ENCODE measurements at regions not wholly inside any gene's neighbourhood (a gene's known extent, or its start where the extent isn't known, plus 50 kb on each side); places are given as distances from the start of the nearest gene placed in this dataset.

GRCh38 chr3:194808640-194809097 lies 123.0 kb downstream of the FAM43A start:
- Mint-ChIP-seq H3K9me3 (no peaks in the 10 kb centered on the region), H3K4me1 (no peaks in the 10 kb centered on the region), H3K27ac (no peak overlapping the region), H3K36me3 (no peaks in the 10 kb centered on the region), H3K27me3 (peaks cover 12% of the 10 kb centered on the region), H3K4me3 (no peak overlapping the region)
- no peak for DNase-seq

GRCh38 chr3:194809382-194809781 lies 123.7 kb downstream of the FAM43A start:
- Mint-ChIP-seq H3K27me3 (peaks cover 9% of the 10 kb centered on the region), H3K9me3 (no peaks in the 10 kb centered on the region)

GRCh38 chr3:194810076-194810475 lies 124.4 kb downstream of the FAM43A start:
- no peaks in the 10 kb centered on the region for H3K36me3 Mint-ChIP-seq
- no peaks in the 10 kb centered on the region for H3K4me1 Mint-ChIP-seq
- peaks cover 8% of the 10 kb centered on the region for H3K27me3 Mint-ChIP-seq
- H3K9me3 Mint-ChIP-seq: no peaks in the 10 kb centered on the region
- no peak overlapping the region for H3K27ac Mint-ChIP-seq
- DNase-seq: no peak
- no peak overlapping the region for H3K4me3 Mint-ChIP-seq

More at GRCh38 chr3:194809382-194809781, 123.7 kb downstream of the FAM43A start:
- Mint-ChIP-seq H3K4me1 (no peaks in the 10 kb centered on the region), H3K27ac (no peak overlapping the region), H3K36me3 (no peaks in the 10 kb centered on the region), H3K4me3 (no peak overlapping the region)
- DNase-seq: no peak

- Mint-ChIP-seq H3K9me3 (no peaks in the 10 kb centered on the region), H3K36me3 (no peaks in the 10 kb centered on the region), H3K4me1 (no peaks in the 10 kb centered on the region), H3K27ac (no peak overlapping the region), H3K4me3 (no peak overlapping the region), H3K27me3 (peaks cover 4% of the 10 kb centered on the region)
- no peak for DNase-seq
Measured at GRCh38 chr3:194811118-194811517, 125.4 kb downstream of the FAM43A start.

- Mint-ChIP-seq H3K4me1 (no peaks in the 10 kb centered on the region), H3K4me3 (no peak overlapping the region), H3K36me3 (no peaks in the 10 kb centered on the region), H3K27ac (no peak overlapping the region), H3K9me3 (no peaks in the 10 kb centered on the region), H3K27me3 (no peaks in the 10 kb centered on the region)
- no peak for DNase-seq
Measured at GRCh38 chr3:194812176-194812575, 126.5 kb downstream of the FAM43A start.

GRCh38 chr3:194814878-194815357 lies 129.2 kb downstream of the FAM43A start:
- H3K9me3 Mint-ChIP-seq: no peaks in the 10 kb centered on the region
- H3K27me3 Mint-ChIP-seq: no peaks in the 10 kb centered on the region
- no peak overlapping the region for H3K27ac Mint-ChIP-seq
- H3K4me1 Mint-ChIP-seq: no peaks in the 10 kb centered on the region
- no peaks in the 10 kb centered on the region for H3K36me3 Mint-ChIP-seq
- DNase-seq: no peak
- H3K4me3 Mint-ChIP-seq: no peak overlapping the region

GRCh38 chr3:194816748-194817591 lies 131.3 kb downstream of the FAM43A start:
- Mint-ChIP-seq H3K9me3 (no peaks in the 10 kb centered on the region), H3K4me3 (no peak overlapping the region)
- DNase-seq: no peak

GRCh38 chr3:194817592-194817930 lies 131.9 kb downstream of the FAM43A start:
- Mint-ChIP-seq H3K36me3 (no peaks in the 10 kb centered on the region), H3K27me3 (no peaks in the 10 kb centered on the region), H3K9me3 (no peaks in the 10 kb centered on the region), H3K27ac (no peak overlapping the region), H3K4me3 (no peak overlapping the region), H3K4me1 (no peaks in the 10 kb centered on the region)
- no peak for DNase-seq

More at GRCh38 chr3:194816748-194817591, 131.3 kb downstream of the FAM43A start:
- H3K27me3 Mint-ChIP-seq: no peaks in the 10 kb centered on the region
- H3K27ac Mint-ChIP-seq: no peak overlapping the region
- no peaks in the 10 kb centered on the region for H3K4me1 Mint-ChIP-seq
- no peaks in the 10 kb centered on the region for H3K36me3 Mint-ChIP-seq

- Mint-ChIP-seq H3K9me3 (no peaks in the 10 kb centered on the region), H3K27me3 (no peaks in the 10 kb centered on the region), H3K27ac (no peak overlapping the region), H3K4me3 (no peak overlapping the region), H3K36me3 (no peaks in the 10 kb centered on the region), H3K4me1 (no peaks in the 10 kb centered on the region)
- DNase-seq: no peak
Measured at GRCh38 chr3:194817936-194818335, 132.3 kb downstream of the FAM43A start.

- Mint-ChIP-seq H3K9me3 (no peaks in the 10 kb centered on the region), H3K4me1 (no peaks in the 10 kb centered on the region), H3K27ac (no peak overlapping the region), H3K4me3 (no peak overlapping the region), H3K27me3 (no peaks in the 10 kb centered on the region), H3K36me3 (no peaks in the 10 kb centered on the region)
- no peak for DNase-seq
Measured at GRCh38 chr3:194824100-194824499, 138.4 kb downstream of the FAM43A start.

GRCh38 chr3:194824701-194825111 lies 139.0 kb downstream of the FAM43A start:
- Mint-ChIP-seq H3K27me3 (no peaks in the 10 kb centered on the region), H3K4me1 (no peaks in the 10 kb centered on the region), H3K36me3 (no peaks in the 10 kb centered on the region), H3K27ac (no peak overlapping the region), H3K9me3 (no peaks in the 10 kb centered on the region), H3K4me3 (no peak overlapping the region)
- DNase-seq: no peak

GRCh38 chr3:194826594-194826993 lies 140.9 kb downstream of the FAM43A start:
- no peak overlapping the region for H3K27ac Mint-ChIP-seq
- no peak overlapping the region for H3K4me3 Mint-ChIP-seq

GRCh38 chr3:194827486-194827885 lies 141.8 kb downstream of the FAM43A start:
- Mint-ChIP-seq H3K36me3 (no peaks in the 10 kb centered on the region), H3K27ac (no peak overlapping the region), H3K9me3 (no peaks in the 10 kb centered on the region), H3K4me3 (no peak overlapping the region), H3K4me1 (no peaks in the 10 kb centered on the region), H3K27me3 (no peaks in the 10 kb centered on the region)
- no peak for DNase-seq

More at GRCh38 chr3:194826594-194826993, 140.9 kb downstream of the FAM43A start:
- no peaks in the 10 kb centered on the region for H3K27me3 Mint-ChIP-seq
- no peaks in the 10 kb centered on the region for H3K36me3 Mint-ChIP-seq
- DNase-seq: no peak
- no peaks in the 10 kb centered on the region for H3K9me3 Mint-ChIP-seq
- no peaks in the 10 kb centered on the region for H3K4me1 Mint-ChIP-seq

- Mint-ChIP-seq H3K4me1 (no peaks in the 10 kb centered on the region), H3K27me3 (no peaks in the 10 kb centered on the region), H3K9me3 (no peaks in the 10 kb centered on the region), H3K27ac (no peak overlapping the region), H3K36me3 (no peaks in the 10 kb centered on the region), H3K4me3 (no peak overlapping the region)
- DNase-seq: no peak
Measured at GRCh38 chr3:194828116-194828515, 142.4 kb downstream of the FAM43A start.

GRCh38 chr3:194828926-194829325 lies 143.2 kb downstream of the FAM43A start:
- no peak for DNase-seq
- H3K27ac Mint-ChIP-seq: no peak overlapping the region
- no peaks in the 10 kb centered on the region for H3K9me3 Mint-ChIP-seq
- no peak overlapping the region for H3K4me3 Mint-ChIP-seq
- no peaks in the 10 kb centered on the region for H3K4me1 Mint-ChIP-seq
- no peaks in the 10 kb centered on the region for H3K36me3 Mint-ChIP-seq
- no peaks in the 10 kb centered on the region for H3K27me3 Mint-ChIP-seq

- H3K9me3 Mint-ChIP-seq: no peaks in the 10 kb centered on the region
- H3K27ac Mint-ChIP-seq: no peak overlapping the region
- H3K4me1 Mint-ChIP-seq: no peaks in the 10 kb centered on the region
- H3K27me3 Mint-ChIP-seq: no peaks in the 10 kb centered on the region
- DNase-seq: no peak
- H3K4me3 Mint-ChIP-seq: no peak overlapping the region
- no peaks in the 10 kb centered on the region for H3K36me3 Mint-ChIP-seq
Measured at GRCh38 chr3:194830401-194830800, 144.7 kb downstream of the FAM43A start.

Measured in activated naive CD8-positive, alpha-beta T cell treated with anti-CD3 and anti-CD28 coated beads for 36 hours (primary cell).